HCT116 (cell line): ENCODE measurements at regions not wholly inside any gene's neighbourhood (a gene's known extent, or its start where the extent isn't known, plus 50 kb on each side); places are given as distances from the start of the nearest gene placed in this dataset.

Experiments
- ATAC-seq: fragments of 200-7000 bp; cut with Tn5 transposase; 2 replicates; pipeline ENCODE4 v1.9.1; 2020; ENCODE audit warnings: mild to moderate bottlenecking, moderate library complexity
- BruUV-seq: library from RNA; stranded (reverse); fragments of 400-500 nt; replicated peaks from 2 replicates; lab custom pipeline; 2021; lab: Mats Ljungman, UMichigan
- CTCF ChIA-PET: fragments of 300-600 bp; sonication (Branson Sonifier 250); formaldehyde crosslinking; loops from one replicate; lab custom pipeline; 2021; ENCODE audit warnings: antibody characterized with exemption; lab: Charles Lee
- POLR2A ChIA-PET: fragments of 300-600, 350-600 bp; sonication (Branson Sonifier 250); formaldehyde crosslinking; loops from one replicate; lab custom pipeline; 2021; ENCODE audit warnings: antibody characterized with exemption; lab: Charles Lee
- RAD21 ChIA-PET, 2 experiments: fragments of 300-600 bp; sonication (Branson Sonifier 250); formaldehyde crosslinking; loops; one replicate each; lab custom pipeline; 2023; ENCODE audit warnings: low total read pairs in 2 of 2; ENCODE audit not compliant: uncharacterized antibody in 2 of 2, unreplicated experiment in 2 of 2, low non-redundant PET in 1 of 2; lab: Charles Lee
- DNase-seq: peaks from one replicate; pipeline ENCODE4 v3.0.0-alpha.2; 2010; ENCODE audit warnings: low read depth, low spot score
- H2AFZ ChIP-seq: fragments of 200-600 bp; shearing (Covaris generic), sonication (generic); 2 replicates; pipeline ENCODE4 v1.6.1; 2017; ENCODE audit warnings: low read depth, mixed run types, mixed read lengths, antibody characterized with exemption, low read length; ENCODE audit not compliant: poor library complexity, severe bottlenecking
- H3K27ac ChIP-seq: 2 replicates; pipeline ENCODE4 v1.5.1; 2012; ENCODE audit warnings: low read depth, low read length
- H3K27me3 ChIP-seq: fragments of 200-600 bp; sonication (generic); 2 replicates; pipeline ENCODE4 v1.6.1; 2016; ENCODE audit warnings: mixed run types, low read length, mixed read lengths; ENCODE audit not compliant: insufficient read depth
- H3K36me3 ChIP-seq, 2 experiments: fragments of 200-500 bp in 1 of 2; fragments of 200-600 bp in 1 of 2; sonication (Bioruptor generic) in 1 of 2; sonication (generic) in 1 of 2; 2 replicates each; pipeline versions ENCODE4 v1.5.1 to v1.6.1; 2014 to 2016; ENCODE audit warnings: low read length in 2 of 2, inconsistent platforms in 1 of 2, mixed read lengths in 1 of 2, mixed run types in 1 of 2; ENCODE audit not compliant: insufficient read depth in 2 of 2, control insufficient read depth in 1 of 2
- H3K4me1 ChIP-seq, 2 experiments: fragments of 200-600 bp in 1 of 2; sonication (generic) in 1 of 2; 2 replicates each; pipeline versions ENCODE4 v1.5.1 to v1.6.1; 2012 to 2017; ENCODE audit warnings: low read length in 2 of 2, inconsistent platforms in 1 of 2, mild to moderate bottlenecking in 1 of 2, mixed read lengths in 1 of 2, mixed run types in 1 of 2, moderate library complexity in 1 of 2; ENCODE audit not compliant: insufficient read depth in 2 of 2, control insufficient read depth in 1 of 2
- H3K4me2 ChIP-seq: fragments of 200-600 bp; sonication (generic); 2 replicates; pipeline ENCODE4 v1.6.1; 2017; ENCODE audit warnings: mixed run types, low read length, mixed read lengths
- H3K4me3 ChIP-seq, 2 experiments: fragments of 200-600 bp in 1 of 2; sonication (generic) in 1 of 2; replicated peaks in 1 of 2; 2 replicates each; pipeline ENCODE4 v1.5.1; 2011 to 2016; ENCODE audit warnings: low read length in 2 of 2, control low read depth in 1 of 2, low read depth in 1 of 2, mild to moderate bottlenecking in 1 of 2, mixed read lengths in 1 of 2, mixed run types in 1 of 2
- H3K79me2 ChIP-seq: fragments of 200-600 bp; sonication (generic); 2 replicates; pipeline ENCODE4 v1.6.1; 2017; ENCODE audit warnings: mild to moderate bottlenecking, mixed run types, low read length, moderate library complexity, mixed read lengths; ENCODE audit not compliant: insufficient read depth
- H3K9ac ChIP-seq: fragments of 200-600 bp; sonication (generic); 2 replicates; pipeline ENCODE4 v1.6.1; 2016; ENCODE audit warnings: low read length, mixed read lengths
- H3K9me2 ChIP-seq: fragments of 200-600 bp; sonication (generic), shearing (Covaris generic); 2 replicates; pipeline ENCODE4 v1.6.1; 2017; ENCODE audit warnings: mixed run types, mild to moderate bottlenecking, moderate library complexity; ENCODE audit not compliant: insufficient read depth
- H3K9me3 ChIP-seq, 2 experiments: fragments of 200-500 bp in 1 of 2; fragments of 200-600 bp in 1 of 2; sonication (Bioruptor generic) in 1 of 2; sonication (generic) in 1 of 2; 2 replicates each; pipeline ENCODE4 v1.6.1; 2014 to 2017; ENCODE audit warnings: low read length in 2 of 2, mixed read lengths in 2 of 2, inconsistent platforms in 1 of 2, low read depth in 1 of 2, mild to moderate bottlenecking in 1 of 2, mixed run types in 1 of 2, moderate library complexity in 1 of 2; ENCODE audit not compliant: control insufficient read depth in 1 of 2, insufficient read depth in 1 of 2
- H4K20me1 ChIP-seq: fragments of 200-600 bp; sonication (generic), shearing (Covaris generic); 2 replicates; pipeline ENCODE4 v1.6.1; 2017; ENCODE audit warnings: mixed run types, mild to moderate bottlenecking, moderate library complexity; ENCODE audit not compliant: insufficient read depth
- CBX3 ChIP-seq: IDR thresholded peaks from 2 replicates; pipeline ENCODE4 v1.6.1; 2012; ENCODE audit warnings: low read depth
- CEBPB ChIP-seq: IDR thresholded peaks from 2 replicates; pipeline ENCODE4 v1.6.1; 2012; ENCODE audit warnings: low read depth
- ELF1 ChIP-seq: IDR thresholded peaks from 2 replicates; pipeline ENCODE4 v1.6.1; 2012; ENCODE audit warnings: low read depth, borderline replicate concordance
- EZH2 ChIP-seq: fragments of 200-600 bp; sonication (generic); IDR thresholded peaks from 2 replicates; pipeline ENCODE4 v1.6.1; 2017; ENCODE audit warnings: antibody characterized with exemption, mixed run types
- EZH2phosphoT487 ChIP-seq: fragments of 200-600 bp; IDR thresholded peaks from 2 replicates; pipeline ENCODE4 v1.6.1; 2018; ENCODE audit warnings: antibody characterized with exemption, borderline replicate concordance
- FOSL1 ChIP-seq: IDR thresholded peaks from 2 replicates; pipeline ENCODE4 v1.6.1; 2012; ENCODE audit warnings: low read depth
- JUND ChIP-seq: IDR thresholded peaks from 2 replicates; pipeline ENCODE4 v1.6.1; 2012
- POLR2A ChIP-seq: IDR thresholded peaks from 2 replicates; pipeline ENCODE4 v1.7.0; 2011; ENCODE audit warnings: borderline replicate concordance; ENCODE audit not compliant: insufficient read depth, insufficient read length; ENCODE audit errors: extremely low read depth
- POLR2AphosphoS5 ChIP-seq: IDR thresholded peaks from 2 replicates; pipeline ENCODE4 v1.6.1; 2011; ENCODE audit warnings: mild to moderate bottlenecking, low read depth, low read length, moderate library complexity
- SP1 ChIP-seq: IDR thresholded peaks from 2 replicates; pipeline ENCODE4 v1.6.1; 2012; ENCODE audit warnings: low read depth
- TCF7L2 ChIP-seq: IDR thresholded peaks from 2 replicates; pipeline ENCODE4 v1.7.0; 2011; ENCODE audit warnings: borderline replicate concordance, inconsistent platforms; ENCODE audit not compliant: insufficient read depth, insufficient read length; ENCODE audit errors: extremely low read depth
- YY1 ChIP-seq: IDR thresholded peaks from 2 replicates; pipeline ENCODE4 v1.6.1; 2011; ENCODE audit warnings: low read length, low read depth, moderate library complexity, mild to moderate bottlenecking; ENCODE audit not compliant: insufficient replicate concordance; ENCODE audit errors: extremely low read depth
- ZFX ChIP-seq: fragments of 450-650 bp; IDR thresholded peaks from 2 replicates; pipeline ENCODE4 v1.6.1; 2017
- ZNF274 ChIP-seq: fragments of 200-500 bp; sonication (Bioruptor generic); IDR thresholded peaks from 2 replicates; pipeline ENCODE4 v1.6.1; 2014; ENCODE audit warnings: mild to moderate bottlenecking, low read depth, low read length, inconsistent platforms
- intact Hi-C: fragments of 100-400 bp; cut with micrococcal nuclease; formaldehyde crosslinking; loops from 2 replicates; pipeline ENCODE4 v1.10.0; 2022
- TF ChIP-seq, protein P1 (sequence below): IDR thresholded peaks from 2 replicates; pipeline ENCODE4 v1.6.1; 2012
- TF ChIP-seq, protein P2 (sequence below): IDR thresholded peaks from 2 replicates; pipeline ENCODE4 v1.6.1; 2012
- TF ChIP-seq, protein P3 (sequence below), 3 experiments: fragments of 200-600 bp in 1 of 3; sonication (generic) in 1 of 3; IDR thresholded peaks in 2 of 3; conservative IDR thresholded peaks in 1 of 3; 2 replicates each; pipeline ENCODE4 v1.5.1; 2012 to 2017; ENCODE audit warnings: low read depth in 2 of 3, low read length in 2 of 3, antibody characterized with exemption in 1 of 3, borderline replicate concordance in 1 of 3, control low read depth in 1 of 3, mild to moderate bottlenecking in 1 of 3, mixed read lengths in 1 of 3, mixed run types in 1 of 3, moderate library complexity in 1 of 3; ENCODE audit not compliant: insufficient read depth in 1 of 3
- TF ChIP-seq, protein P4 (sequence below): IDR thresholded peaks from 2 replicates; pipeline ENCODE4 v1.6.1; 2011; ENCODE audit warnings: mild to moderate bottlenecking, low read length, moderate library complexity; ENCODE audit not compliant: insufficient replicate concordance; ENCODE audit errors: extremely low read depth
- TF ChIP-seq, protein P5 (sequence below): IDR thresholded peaks from 2 replicates; pipeline ENCODE4 v1.6.1; 2012; ENCODE audit warnings: low read depth

DNA sequence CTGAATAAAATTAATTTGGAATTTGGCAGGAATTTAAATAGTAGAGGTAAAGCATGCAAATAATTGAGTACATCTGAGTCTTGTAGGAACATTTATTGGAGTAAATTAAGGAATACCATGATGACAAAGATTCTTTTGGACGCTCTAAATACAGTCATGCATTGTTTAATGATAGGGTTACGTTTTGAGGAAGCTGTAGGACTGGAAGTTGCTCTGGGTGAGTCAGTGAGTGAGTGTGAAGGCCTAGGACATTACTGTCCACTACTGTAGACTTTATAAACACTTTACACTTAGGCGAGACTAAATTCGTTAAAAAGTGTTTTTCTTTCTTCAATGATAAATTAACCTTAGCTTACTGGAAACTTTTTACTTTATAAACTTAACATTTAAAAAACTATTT, 113.0 kb downstream of the FAM170A start:
- CTCF ChIA-PET = no interaction called here
- BruUV-seq = no TSS peak
- H3K36me3 ChIP-seq = no peaks in the 10 kb centered on the region
- no peaks in the 10 kb centered on the region for H3K9me3 ChIP-seq
- no peak overlapping the region for H3K4me3 ChIP-seq
- no peaks in the 10 kb centered on the region for H3K79me2 ChIP-seq
- H2AFZ ChIP-seq = no peak overlapping the region
- RAD21 ChIA-PET = no interaction called here
- ATAC-seq = no peak
- no peaks in the 10 kb centered on the region for H3K27me3 ChIP-seq
- H3K9me2 ChIP-seq = no peaks in the 10 kb centered on the region
- H3K4me1 ChIP-seq = no peaks in the 10 kb centered on the region
- no peak overlapping the region for H3K27ac ChIP-seq
- POLR2A ChIA-PET = no interaction called here
- H3K9ac ChIP-seq = no peak overlapping the region
- DNase-seq = no peak
- TF ChIP-seq POLR2A (no peak), TCF7L2 (no peak), ZNF274 (no peak), FOSL1 (no peak), ZFX (no peak), SP1 (no peak), EZH2 (no peak), YY1 (no peak), CEBPB (no peak), ELF1 (no peak), EZH2phosphoT487 (no peak), JUND (no peak), POLR2AphosphoS5 (no peak), CBX3 (no peak)
- TF ChIP-seq, protein P1, sequence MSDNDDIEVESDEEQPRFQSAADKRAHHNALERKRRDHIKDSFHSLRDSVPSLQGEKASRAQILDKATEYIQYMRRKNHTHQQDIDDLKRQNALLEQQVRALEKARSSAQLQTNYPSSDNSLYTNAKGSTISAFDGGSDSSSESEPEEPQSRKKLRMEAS = no peak
- TF ChIP-seq, protein P2, sequence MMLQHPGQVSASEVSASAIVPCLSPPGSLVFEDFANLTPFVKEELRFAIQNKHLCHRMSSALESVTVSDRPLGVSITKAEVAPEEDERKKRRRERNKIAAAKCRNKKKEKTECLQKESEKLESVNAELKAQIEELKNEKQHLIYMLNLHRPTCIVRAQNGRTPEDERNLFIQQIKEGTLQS = no peak
- TF ChIP-seq, protein P3, sequence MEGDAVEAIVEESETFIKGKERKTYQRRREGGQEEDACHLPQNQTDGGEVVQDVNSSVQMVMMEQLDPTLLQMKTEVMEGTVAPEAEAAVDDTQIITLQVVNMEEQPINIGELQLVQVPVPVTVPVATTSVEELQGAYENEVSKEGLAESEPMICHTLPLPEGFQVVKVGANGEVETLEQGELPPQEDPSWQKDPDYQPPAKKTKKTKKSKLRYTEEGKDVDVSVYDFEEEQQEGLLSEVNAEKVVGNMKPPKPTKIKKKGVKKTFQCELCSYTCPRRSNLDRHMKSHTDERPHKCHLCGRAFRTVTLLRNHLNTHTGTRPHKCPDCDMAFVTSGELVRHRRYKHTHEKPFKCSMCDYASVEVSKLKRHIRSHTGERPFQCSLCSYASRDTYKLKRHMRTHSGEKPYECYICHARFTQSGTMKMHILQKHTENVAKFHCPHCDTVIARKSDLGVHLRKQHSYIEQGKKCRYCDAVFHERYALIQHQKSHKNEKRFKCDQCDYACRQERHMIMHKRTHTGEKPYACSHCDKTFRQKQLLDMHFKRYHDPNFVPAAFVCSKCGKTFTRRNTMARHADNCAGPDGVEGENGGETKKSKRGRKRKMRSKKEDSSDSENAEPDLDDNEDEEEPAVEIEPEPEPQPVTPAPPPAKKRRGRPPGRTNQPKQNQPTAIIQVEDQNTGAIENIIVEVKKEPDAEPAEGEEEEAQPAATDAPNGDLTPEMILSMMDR (IDR thresholded peaks at IDR 0.05 in 2 of 3, conservative IDR thresholded peaks at IDR 0.05 in 1 of 3; ENCODE audit: borderline replicate concordance in 1 of 3, insufficient read depth in 1 of 3, low read depth in 2 of 3, low read length in 2 of 3) = no peak
- TF ChIP-seq, protein P4, sequence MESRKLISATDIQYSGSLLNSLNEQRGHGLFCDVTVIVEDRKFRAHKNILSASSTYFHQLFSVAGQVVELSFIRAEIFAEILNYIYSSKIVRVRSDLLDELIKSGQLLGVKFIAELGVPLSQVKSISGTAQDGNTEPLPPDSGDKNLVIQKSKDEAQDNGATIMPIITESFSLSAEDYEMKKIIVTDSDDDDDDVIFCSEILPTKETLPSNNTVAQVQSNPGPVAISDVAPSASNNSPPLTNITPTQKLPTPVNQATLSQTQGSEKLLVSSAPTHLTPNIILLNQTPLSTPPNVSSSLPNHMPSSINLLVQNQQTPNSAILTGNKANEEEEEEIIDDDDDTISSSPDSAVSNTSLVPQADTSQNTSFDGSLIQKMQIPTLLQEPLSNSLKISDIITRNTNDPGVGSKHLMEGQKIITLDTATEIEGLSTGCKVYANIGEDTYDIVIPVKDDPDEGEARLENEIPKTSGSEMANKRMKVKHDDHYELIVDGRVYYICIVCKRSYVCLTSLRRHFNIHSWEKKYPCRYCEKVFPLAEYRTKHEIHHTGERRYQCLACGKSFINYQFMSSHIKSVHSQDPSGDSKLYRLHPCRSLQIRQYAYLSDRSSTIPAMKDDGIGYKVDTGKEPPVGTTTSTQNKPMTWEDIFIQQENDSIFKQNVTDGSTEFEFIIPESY = no peak
- TF ChIP-seq, protein P5, sequence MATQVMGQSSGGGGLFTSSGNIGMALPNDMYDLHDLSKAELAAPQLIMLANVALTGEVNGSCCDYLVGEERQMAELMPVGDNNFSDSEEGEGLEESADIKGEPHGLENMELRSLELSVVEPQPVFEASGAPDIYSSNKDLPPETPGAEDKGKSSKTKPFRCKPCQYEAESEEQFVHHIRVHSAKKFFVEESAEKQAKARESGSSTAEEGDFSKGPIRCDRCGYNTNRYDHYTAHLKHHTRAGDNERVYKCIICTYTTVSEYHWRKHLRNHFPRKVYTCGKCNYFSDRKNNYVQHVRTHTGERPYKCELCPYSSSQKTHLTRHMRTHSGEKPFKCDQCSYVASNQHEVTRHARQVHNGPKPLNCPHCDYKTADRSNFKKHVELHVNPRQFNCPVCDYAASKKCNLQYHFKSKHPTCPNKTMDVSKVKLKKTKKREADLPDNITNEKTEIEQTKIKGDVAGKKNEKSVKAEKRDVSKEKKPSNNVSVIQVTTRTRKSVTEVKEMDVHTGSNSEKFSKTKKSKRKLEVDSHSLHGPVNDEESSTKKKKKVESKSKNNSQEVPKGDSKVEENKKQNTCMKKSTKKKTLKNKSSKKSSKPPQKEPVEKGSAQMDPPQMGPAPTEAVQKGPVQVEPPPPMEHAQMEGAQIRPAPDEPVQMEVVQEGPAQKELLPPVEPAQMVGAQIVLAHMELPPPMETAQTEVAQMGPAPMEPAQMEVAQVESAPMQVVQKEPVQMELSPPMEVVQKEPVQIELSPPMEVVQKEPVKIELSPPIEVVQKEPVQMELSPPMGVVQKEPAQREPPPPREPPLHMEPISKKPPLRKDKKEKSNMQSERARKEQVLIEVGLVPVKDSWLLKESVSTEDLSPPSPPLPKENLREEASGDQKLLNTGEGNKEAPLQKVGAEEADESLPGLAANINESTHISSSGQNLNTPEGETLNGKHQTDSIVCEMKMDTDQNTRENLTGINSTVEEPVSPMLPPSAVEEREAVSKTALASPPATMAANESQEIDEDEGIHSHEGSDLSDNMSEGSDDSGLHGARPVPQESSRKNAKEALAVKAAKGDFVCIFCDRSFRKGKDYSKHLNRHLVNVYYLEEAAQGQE = no peak
- intact Hi-C loops = loop anchor here (5.0 kb wide), 1 partner anchor 755 kb away; the partner anchor contains the start of gene DTWD2
- no peak overlapping the region for H3K4me2 ChIP-seq
- no peaks in the 10 kb centered on the region for H4K20me1 ChIP-seq
